GM12891 (cell line): ENCODE measurements at regions not wholly inside any gene's neighbourhood (a gene's known extent, or its start where the extent isn't known, plus 50 kb on each side); places are given as distances from the start of the nearest gene placed in this dataset.

Experiments
- PAX5 ChIP-seq: IDR thresholded peaks from 2 replicates; pipeline ENCODE4 v1.6.1; 2011; ENCODE audit warnings: low read length, moderate library complexity, mild to moderate bottlenecking; ENCODE audit not compliant: insufficient read depth, severe bottlenecking
- POLR2A ChIP-seq: IDR thresholded peaks from 2 replicates; pipeline ENCODE4 v1.6.1; 2011; ENCODE audit warnings: low read depth, low read length, control low read depth
- POLR2AphosphoS5 ChIP-seq: IDR thresholded peaks from 2 replicates; pipeline ENCODE4 v1.6.1; 2011; ENCODE audit warnings: low read depth, low read length, control low read depth
- POU2F2 ChIP-seq: IDR thresholded peaks from 2 replicates; pipeline ENCODE4 v1.6.1; 2011; ENCODE audit warnings: low read depth, mild to moderate bottlenecking, control low read depth, low read length, moderate library complexity
- SPI1 ChIP-seq: IDR thresholded peaks from 2 replicates; pipeline ENCODE4 v1.6.1; 2011; ENCODE audit warnings: low read depth, low read length, control low read depth
- TAF1 ChIP-seq: IDR thresholded peaks from 2 replicates; pipeline ENCODE4 v1.6.1; 2011; ENCODE audit warnings: low read depth, low read length, control low read depth

DNA sequence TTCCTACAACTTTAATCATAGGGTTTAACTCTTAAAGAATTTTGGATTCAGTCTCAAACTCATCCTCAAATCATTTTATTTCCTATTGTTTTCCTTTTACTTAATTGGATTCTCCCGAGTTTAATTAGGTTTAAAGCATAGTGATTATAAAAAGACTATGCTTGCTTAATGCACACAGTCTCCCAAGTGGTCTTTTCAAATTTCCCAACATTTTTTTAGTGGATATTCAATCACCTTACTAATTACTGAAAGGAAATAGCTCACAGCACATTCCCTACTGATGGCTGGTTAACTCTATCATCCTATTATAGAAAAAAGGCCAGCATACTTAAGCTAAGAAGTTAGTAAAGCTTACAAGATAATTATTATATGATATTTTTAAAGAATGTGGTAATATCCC, 170.6 kb downstream of the PRDM9 start:
- TF ChIP-seq POLR2A: no peak
- no peak for TF ChIP-seq POLR2AphosphoS5
- TF ChIP-seq TAF1: no peak
- no peak for TF ChIP-seq SPI1
- TF ChIP-seq PAX5: no peak
- no peak for TF ChIP-seq POU2F2
